ENCODE measurements at regions not wholly inside any gene's neighbourhood (a gene's known extent, or its start where the extent isn't known, plus 50 kb on each side); places are given as distances from the start of the nearest gene placed in this dataset.

- TF ChIP-seq CSRNP3 (CRISPR knock-in tag; IDR thresholded peaks at IDR 0.05) (no peak), ZFP3 (CRISPR knock-in tag; IDR thresholded peaks at IDR 0.05) (no peak), ESRRG (CRISPR knock-in tag; IDR thresholded peaks at IDR 0.05) (no peak), ZFP30 (CRISPR knock-in tag; IDR thresholded peaks at IDR 0.05) (no peak), RARB (CRISPR knock-in tag; IDR thresholded peaks at IDR 0.05) (no peak)
These were observed 408.6 kb upstream of the FANCL start for GRCh38 chr2:58649756-58650155.
